8988T (cell line): ENCODE measurements at regions not wholly inside any gene's neighbourhood (a gene's known extent, or its start where the extent isn't known, plus 50 kb on each side); places are given as distances from the start of the nearest gene placed in this dataset.
"Not testable (repeated sequence)": the region's sequence is repeated elsewhere in the genome, so short reads cannot be mapped to it uniquely, and the experiment has no call there.

ENCODE experiments used
- DNase-seq: peaks from one replicate; pipeline ENCODE4 v3.0.0; 2011

- no peak for DNase-seq
Measured at GRCh38 chr4:147173322-147173721, 227.7 kb upstream of the TTC29 start.

GRCh38 chr4:147173797-147174432 is 228.3 kb upstream of the TTC29 start:
- DNase-seq, result no peak

GRCh38 chr4:147174591-147174990 is 228.9 kb upstream of the TTC29 start:
- DNase-seq, result no peak

GRCh38 chr4:147175460-147176025 is 229.9 kb upstream of the TTC29 start:
- DNase-seq, result no peak

- no peak for DNase-seq
Measured at GRCh38 chr4:147182041-147182440, 236.4 kb upstream of the TTC29 start.

- DNase-seq, result no peak
Measured at GRCh38 chr4:147192679-147193078, 247.0 kb upstream of the TTC29 start.

GRCh38 chr4:147194114-147194513 is 248.4 kb upstream of the TTC29 start:
- DNase-seq, result no peak

GRCh38 chr4:147194604-147195003 is 248.9 kb upstream of the TTC29 start:
- no peak for DNase-seq

- no peak for DNase-seq
Measured at GRCh38 chr4:147195386-147195785, 249.7 kb upstream of the TTC29 start.

GRCh38 chr4:147198411-147199051 is 252.9 kb upstream of the TTC29 start:
- DNase-seq, result no peak

GRCh38 chr4:147201016-147201415 is 255.4 kb upstream of the TTC29 start:
- DNase-seq, result no peak

- DNase-seq, result no peak
Measured at GRCh38 chr4:147206807-147207206, 261.1 kb upstream of the TTC29 start.

- DNase-seq, result no peak
Measured at GRCh38 chr4:147207911-147208310, 262.2 kb upstream of the TTC29 start.

- DNase-seq, result no peak
Measured at GRCh38 chr4:147217655-147218054, 263.2 kb upstream of the EDNRA start.

GRCh38 chr4:147219145-147219544 is 261.8 kb upstream of the EDNRA start:
- no peak for DNase-seq

GRCh38 chr4:147220833-147221232 is 260.1 kb upstream of the EDNRA start:
- DNase-seq, result no peak

- no peak for DNase-seq
Measured at GRCh38 chr4:147222906-147223305, 258.0 kb upstream of the EDNRA start.

- no peak for DNase-seq
Measured at GRCh38 chr4:147223576-147223975, 257.3 kb upstream of the EDNRA start.

- no peak for DNase-seq
Measured at GRCh38 chr4:147236806-147237205, 244.1 kb upstream of the EDNRA start.

- no peak for DNase-seq
Measured at GRCh38 chr4:147244786-147245185, 236.1 kb upstream of the EDNRA start.

GRCh38 chr4:147246096-147246495 is 234.8 kb upstream of the EDNRA start:
- no peak for DNase-seq

GRCh38 chr4:147246528-147246927 is 234.4 kb upstream of the EDNRA start:
- DNase-seq, result not testable (repeated sequence)

GRCh38 chr4:147247579-147247978 is 233.3 kb upstream of the EDNRA start:
- no peak for DNase-seq

GRCh38 chr4:147250062-147250461 is 230.8 kb upstream of the EDNRA start:
- DNase-seq, result no peak

GRCh38 chr4:147255268-147255667 is 225.6 kb upstream of the EDNRA start:
- DNase-seq, result not testable (repeated sequence)
